ENCODE measurements at regions not wholly inside any gene's neighbourhood (a gene's known extent, or its start where the extent isn't known, plus 50 kb on each side); places are given as distances from the start of the nearest gene placed in this dataset.

DNA sequence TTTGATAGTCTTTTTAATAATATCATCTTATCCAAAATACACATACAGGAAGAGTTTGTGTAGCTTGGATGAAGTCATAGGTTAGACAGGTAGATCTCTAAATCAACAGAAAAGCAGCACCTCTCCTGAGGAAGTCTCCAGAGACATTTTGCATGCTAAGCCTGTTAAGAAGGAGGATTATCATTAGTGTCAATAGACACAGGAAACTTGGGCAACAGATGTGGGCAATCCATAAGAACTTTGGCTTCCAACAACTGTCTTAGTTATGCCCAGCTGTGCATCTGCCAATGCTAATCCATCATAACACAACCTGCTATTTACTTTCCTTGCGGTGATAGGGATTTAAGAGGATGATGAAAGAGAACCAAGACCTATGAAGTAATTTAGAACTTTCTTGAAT lies 1052.6 kb downstream of the RPA4 start:
- Histone ChIP-seq H3K36me3 (ENCODE audit: control insufficient read depth, insufficient read depth, low read length) (no peaks in the 10 kb centered on the region), H3K4me3 (ENCODE audit: low read depth, low read length) (no peak overlapping the region), H3K9me3 (ENCODE audit: control insufficient read depth, insufficient read depth, low read length) (no peaks in the 10 kb centered on the region), H3K27ac (ENCODE audit: low read depth, low read length) (no peak overlapping the region), H3K4me1 (ENCODE audit: control insufficient read depth, insufficient read depth, low read length) (no peaks in the 10 kb centered on the region), H3K27me3 (ENCODE audit: control insufficient read depth, insufficient read depth, low read length) (peaks cover 5% of the 10 kb centered on the region)
- DNase-seq (ENCODE audit: low read depth in 4 of 6, low spot score in 6 of 6) = no peak
- no CpG with 5 or more reads among the region's 1 CpG for WGBS (ENCODE audit: insufficient coverage)

DNA sequence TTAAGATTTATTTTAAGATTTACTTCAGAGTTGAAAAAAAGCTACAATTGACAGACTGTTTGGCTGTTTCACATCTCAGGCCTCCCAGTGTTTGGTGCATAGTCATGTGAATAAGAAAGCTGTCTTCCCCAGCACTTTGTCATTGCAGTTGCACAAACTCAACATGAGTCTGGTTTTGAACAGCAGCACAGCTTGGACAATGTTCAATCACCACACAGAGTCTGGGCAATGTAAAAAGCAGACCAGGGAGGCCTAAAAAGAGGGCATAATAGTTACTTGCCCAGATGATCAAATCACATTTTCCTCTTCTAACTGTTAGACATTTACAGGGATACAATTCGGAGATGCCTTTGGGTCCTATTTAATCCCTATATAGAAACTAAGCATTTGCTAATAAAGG lies 1055.0 kb downstream of the RPA4 start:
- Histone ChIP-seq H3K27ac (ENCODE audit: low read depth, low read length) (no peak overlapping the region), H3K36me3 (ENCODE audit: control insufficient read depth, insufficient read depth, low read length) (no peaks in the 10 kb centered on the region), H3K27me3 (ENCODE audit: control insufficient read depth, insufficient read depth, low read length) (peaks cover 2% of the 10 kb centered on the region), H3K9me3 (ENCODE audit: control insufficient read depth, insufficient read depth, low read length) (no peaks in the 10 kb centered on the region), H3K4me3 (ENCODE audit: low read depth, low read length) (no peak overlapping the region), H3K4me1 (ENCODE audit: control insufficient read depth, insufficient read depth, low read length) (no peaks in the 10 kb centered on the region)
- no CpG with 5 or more reads among the region's 1 CpG for WGBS (ENCODE audit: insufficient coverage)
- peak in 4 of 6 donors; percentile 15 to 64 (median 30) for DNase-seq (ENCODE audit: low read depth in 4 of 6, low spot score in 6 of 6)

DNA sequence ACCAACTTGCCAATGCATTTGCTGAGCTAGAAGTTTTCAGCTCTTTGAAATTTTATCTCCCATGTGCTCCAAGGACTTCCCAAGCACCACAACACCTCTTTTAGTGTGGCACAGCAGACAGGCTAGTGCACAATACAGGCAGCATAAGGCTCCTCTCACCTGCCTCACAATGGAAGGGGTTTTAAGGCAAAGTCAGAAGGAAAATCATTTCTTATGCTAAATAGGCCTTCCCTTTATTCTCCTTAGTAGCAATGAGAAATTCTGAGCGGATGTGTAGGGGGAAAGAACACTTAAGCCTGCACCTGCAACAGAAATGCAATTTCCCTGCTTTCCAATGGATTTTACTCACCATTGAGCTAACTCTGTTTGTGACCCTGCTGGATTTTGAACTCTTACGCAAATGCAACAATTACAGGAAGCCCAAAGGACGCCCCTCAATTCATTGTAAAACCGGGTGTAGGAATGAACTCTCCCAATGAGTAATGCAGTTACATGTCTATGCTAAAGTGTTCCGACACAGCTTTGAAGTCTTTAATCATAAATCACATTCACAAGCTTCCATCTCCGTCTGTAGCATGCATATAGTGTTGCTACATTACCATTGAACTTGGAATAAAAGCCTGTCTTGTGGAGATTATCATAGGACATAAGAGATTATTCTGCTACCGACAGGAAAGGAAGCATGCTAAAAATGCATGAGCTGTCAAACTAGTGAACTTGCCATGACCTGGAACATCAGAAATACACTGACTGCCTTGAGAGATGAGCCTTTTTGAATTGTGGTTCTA lies 1084.9 kb downstream of the RPA4 start:
- Histone ChIP-seq H3K4me1 (ENCODE audit: control insufficient read depth, insufficient read depth, low read length) (no peaks in the 10 kb centered on the region), H3K9me3 (ENCODE audit: control insufficient read depth, insufficient read depth, low read length) (no peaks in the 10 kb centered on the region), H3K36me3 (ENCODE audit: control insufficient read depth, insufficient read depth, low read length) (no peaks in the 10 kb centered on the region), H3K27me3 (ENCODE audit: control insufficient read depth, insufficient read depth, low read length) (peaks cover 3% of the 10 kb centered on the region), H3K4me3 (ENCODE audit: low read depth, low read length) (no peak overlapping the region), H3K27ac (ENCODE audit: low read depth, low read length) (no peak overlapping the region)
- 28% methylated on average over 3 of the region's 7 CpGs for WGBS (ENCODE audit: insufficient coverage)
- DNase-seq (ENCODE audit: low read depth in 4 of 6, low spot score in 6 of 6) = no peak

DNA sequence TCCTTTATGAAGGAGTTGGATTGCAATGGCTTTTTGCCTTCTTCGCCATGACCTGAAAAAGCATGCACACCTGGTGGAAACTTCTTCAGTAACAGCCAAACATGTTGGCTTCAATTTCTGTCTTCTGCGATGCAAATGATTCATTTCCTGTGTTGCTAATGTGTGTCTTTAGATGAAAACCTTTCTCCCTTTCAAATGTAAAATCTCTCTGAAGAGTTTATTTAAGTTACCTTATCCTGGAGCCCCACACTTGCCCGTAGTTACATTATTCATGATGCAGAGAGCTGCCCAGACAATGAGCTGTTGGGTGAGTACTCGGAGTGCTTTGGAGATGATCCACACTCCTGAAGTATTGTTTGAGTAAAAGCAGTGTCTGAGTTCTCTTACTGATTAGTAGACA lies 1100.9 kb downstream of the RPA4 start:
- Histone ChIP-seq H3K9me3 (ENCODE audit: control insufficient read depth, insufficient read depth, low read length) (no peaks in the 10 kb centered on the region), H3K27me3 (ENCODE audit: control insufficient read depth, insufficient read depth, low read length) (no peaks in the 10 kb centered on the region), H3K4me1 (ENCODE audit: control insufficient read depth, insufficient read depth, low read length) (no peaks in the 10 kb centered on the region), H3K36me3 (ENCODE audit: control insufficient read depth, insufficient read depth, low read length) (no peaks in the 10 kb centered on the region), H3K4me3 (ENCODE audit: low read depth, low read length) (no peak overlapping the region), H3K27ac (ENCODE audit: low read depth, low read length) (no peak overlapping the region)
- DNase-seq (ENCODE audit: low read depth in 4 of 6, low spot score in 6 of 6) = no peak
- WGBS (ENCODE audit: insufficient coverage) = 50% methylated on average over 1 of the region's 4 CpGs

- WGBS (ENCODE audit: insufficient coverage) = 67% methylated on average over 1 of the region's 4 CpGs
- H3K9me3 ChIP-seq (ENCODE audit: control insufficient read depth, insufficient read depth, low read length) = no peaks in the 10 kb centered on the region
- no peaks in the 10 kb centered on the region for H3K27me3 ChIP-seq (ENCODE audit: control insufficient read depth, insufficient read depth, low read length)
- DNase-seq (ENCODE audit: low read depth in 4 of 6, low spot score in 6 of 6) = no peak
- no peaks in the 10 kb centered on the region for H3K4me1 ChIP-seq (ENCODE audit: control insufficient read depth, insufficient read depth, low read length)
- H3K4me3 ChIP-seq (ENCODE audit: low read depth, low read length) = no peak overlapping the region
- H3K36me3 ChIP-seq (ENCODE audit: control insufficient read depth, insufficient read depth, low read length) = no peaks in the 10 kb centered on the region
- H3K27ac ChIP-seq (ENCODE audit: low read depth, low read length) = no peak overlapping the region
Measured at GRCh38 chrX:97985096-97985495, 1101.4 kb downstream of the RPA4 start.

GRCh38 chrX:97987979-97988378 lies 1104.3 kb downstream of the RPA4 start:
- no CpG with 5 or more reads among the region's 1 CpG for WGBS (ENCODE audit: insufficient coverage)

DNA sequence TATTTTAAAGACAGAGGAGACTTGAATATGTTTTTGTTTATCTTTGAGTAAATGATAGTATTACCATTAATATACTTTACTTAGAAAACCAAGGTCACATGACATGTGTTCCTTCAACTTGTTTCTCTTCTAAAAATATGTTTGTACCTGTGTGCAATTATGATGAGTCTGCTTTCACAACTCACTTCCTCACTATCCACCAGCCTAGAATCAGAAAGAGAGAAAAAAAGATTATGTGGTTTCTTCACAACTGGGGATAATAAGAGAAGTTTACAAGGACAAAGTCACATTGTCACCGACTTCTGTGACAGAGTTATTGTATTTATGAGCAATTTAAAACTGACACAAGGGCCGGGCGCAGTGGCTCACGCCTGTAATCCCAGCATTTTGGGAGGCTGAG lies 1112.1 kb downstream of the RPA4 start:
- H3K27me3 ChIP-seq (ENCODE audit: control insufficient read depth, insufficient read depth, low read length) = peaks cover 2% of the 10 kb centered on the region
- no peaks in the 10 kb centered on the region for H3K9me3 ChIP-seq (ENCODE audit: control insufficient read depth, insufficient read depth, low read length)
- H3K36me3 ChIP-seq (ENCODE audit: control insufficient read depth, insufficient read depth, low read length) = no peaks in the 10 kb centered on the region
- DNase-seq (ENCODE audit: low read depth in 4 of 6, low spot score in 6 of 6) = no peak
- WGBS (ENCODE audit: insufficient coverage) = 68% methylated on average over 3 of the region's 4 CpGs
- no peak overlapping the region for H3K27ac ChIP-seq (ENCODE audit: low read depth, low read length)
- H3K4me3 ChIP-seq (ENCODE audit: low read depth, low read length) = no peak overlapping the region
- no peaks in the 10 kb centered on the region for H3K4me1 ChIP-seq (ENCODE audit: control insufficient read depth, insufficient read depth, low read length)

More at GRCh38 chrX:97987979-97988378, 1104.3 kb downstream of the RPA4 start:
- H3K9me3 ChIP-seq (ENCODE audit: control insufficient read depth, insufficient read depth, low read length) = no peaks in the 10 kb centered on the region
- H3K36me3 ChIP-seq (ENCODE audit: control insufficient read depth, insufficient read depth, low read length) = no peaks in the 10 kb centered on the region
- peaks cover 2% of the 10 kb centered on the region for H3K27me3 ChIP-seq (ENCODE audit: control insufficient read depth, insufficient read depth, low read length)
- no peak overlapping the region for H3K4me3 ChIP-seq (ENCODE audit: low read depth, low read length)
- no peak overlapping the region for H3K27ac ChIP-seq (ENCODE audit: low read depth, low read length)
- no peaks in the 10 kb centered on the region for H3K4me1 ChIP-seq (ENCODE audit: control insufficient read depth, insufficient read depth, low read length)
- no peak for DNase-seq (ENCODE audit: low read depth in 4 of 6, low spot score in 6 of 6)

- 92% methylated on average over 4 of the region's 4 CpGs for WGBS (ENCODE audit: insufficient coverage)
- H3K36me3 ChIP-seq (ENCODE audit: control insufficient read depth, insufficient read depth, low read length) = no peaks in the 10 kb centered on the region
- H3K9me3 ChIP-seq (ENCODE audit: control insufficient read depth, insufficient read depth, low read length) = peaks cover 5% of the 10 kb centered on the region
- H3K4me3 ChIP-seq (ENCODE audit: low read depth, low read length) = no peak overlapping the region
- no peak overlapping the region for H3K27ac ChIP-seq (ENCODE audit: low read depth, low read length)
- DNase-seq (ENCODE audit: low read depth in 4 of 6, low spot score in 6 of 6) = no peak
- no peaks in the 10 kb centered on the region for H3K4me1 ChIP-seq (ENCODE audit: control insufficient read depth, insufficient read depth, low read length)
- H3K27me3 ChIP-seq (ENCODE audit: control insufficient read depth, insufficient read depth, low read length) = no peaks in the 10 kb centered on the region
Measured at GRCh38 chrX:98028691-98029090, 1145.0 kb downstream of the RPA4 start.

- H3K27ac ChIP-seq (ENCODE audit: low read depth, low read length) = no peak overlapping the region
- no peaks in the 10 kb centered on the region for H3K27me3 ChIP-seq (ENCODE audit: control insufficient read depth, insufficient read depth, low read length)
- H3K4me1 ChIP-seq (ENCODE audit: control insufficient read depth, insufficient read depth, low read length) = no peaks in the 10 kb centered on the region
- no peak for DNase-seq (ENCODE audit: low read depth in 4 of 6, low spot score in 6 of 6)
- no peak overlapping the region for H3K4me3 ChIP-seq (ENCODE audit: low read depth, low read length)
- peaks cover 4% of the 10 kb centered on the region for H3K9me3 ChIP-seq (ENCODE audit: control insufficient read depth, insufficient read depth, low read length)
- H3K36me3 ChIP-seq (ENCODE audit: control insufficient read depth, insufficient read depth, low read length) = no peaks in the 10 kb centered on the region
- WGBS (ENCODE audit: insufficient coverage) = 94% methylated on average over 9 of the region's 12 CpGs
Measured at GRCh38 chrX:98029861-98030260, 1146.2 kb downstream of the RPA4 start.

- H3K9me3 ChIP-seq (ENCODE audit: control insufficient read depth, insufficient read depth, low read length) = no peaks in the 10 kb centered on the region
- no peaks in the 10 kb centered on the region for H3K27me3 ChIP-seq (ENCODE audit: control insufficient read depth, insufficient read depth, low read length)
- no peaks in the 10 kb centered on the region for H3K36me3 ChIP-seq (ENCODE audit: control insufficient read depth, insufficient read depth, low read length)
- no peak for DNase-seq (ENCODE audit: low read depth in 4 of 6, low spot score in 6 of 6)
- no peaks in the 10 kb centered on the region for H3K4me1 ChIP-seq (ENCODE audit: control insufficient read depth, insufficient read depth, low read length)
- H3K27ac ChIP-seq (ENCODE audit: low read depth, low read length) = no peak overlapping the region
- H3K4me3 ChIP-seq (ENCODE audit: low read depth, low read length) = no peak overlapping the region
- 79% methylated on average over 3 of the region's 3 CpGs for WGBS (ENCODE audit: insufficient coverage)
Measured at GRCh38 chrX:98057176-98057575, 1173.5 kb downstream of the RPA4 start.

Measured in spinal cord (tissue), 9 donors.